ENCODE measurements at regions not wholly inside any gene's neighbourhood (a gene's known extent, or its start where the extent isn't known, plus 50 kb on each side); places are given as distances from the start of the nearest gene placed in this dataset.

DNA sequence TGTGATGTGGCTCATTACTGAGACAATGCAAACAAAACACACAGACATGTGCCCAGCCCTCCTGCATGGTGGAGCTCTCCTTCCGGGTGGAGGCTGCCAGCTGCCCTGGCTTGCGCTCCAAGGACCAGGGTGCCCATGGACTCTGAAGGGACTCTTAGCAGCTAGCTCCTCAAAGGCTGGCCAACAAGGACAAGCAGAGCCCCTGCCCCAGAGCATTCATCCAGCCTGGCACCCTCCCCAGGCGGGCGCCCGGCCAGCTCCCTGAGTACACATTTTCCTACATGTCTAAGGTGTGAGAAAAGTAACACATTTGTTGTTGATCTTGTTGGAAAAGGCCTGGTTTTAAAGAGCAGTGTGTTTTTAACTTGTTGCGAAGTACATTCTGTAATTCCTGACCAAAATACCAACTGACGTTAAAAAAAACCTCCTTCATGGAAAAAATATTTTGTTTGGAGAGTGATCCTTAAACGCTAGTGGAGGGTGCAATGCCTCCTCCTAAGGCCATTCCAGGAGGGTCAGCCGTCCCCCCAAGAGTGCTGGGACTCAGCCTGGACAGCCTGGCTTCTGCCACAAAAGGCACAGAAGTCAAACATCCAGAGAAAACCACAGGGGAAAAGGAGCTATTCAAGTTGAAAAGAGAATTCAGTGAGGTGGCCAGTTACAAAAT is 86.9 kb downstream of the KLF15 start:
- Histone ChIP-seq H3K4me3 (no peak overlapping the region), H3K9me3 (no peaks in the 10 kb centered on the region), H3K27me3 (no peaks in the 10 kb centered on the region), H3K36me3 (no peaks in the 10 kb centered on the region)
- DNase-seq = peak; percentile 89

DNA sequence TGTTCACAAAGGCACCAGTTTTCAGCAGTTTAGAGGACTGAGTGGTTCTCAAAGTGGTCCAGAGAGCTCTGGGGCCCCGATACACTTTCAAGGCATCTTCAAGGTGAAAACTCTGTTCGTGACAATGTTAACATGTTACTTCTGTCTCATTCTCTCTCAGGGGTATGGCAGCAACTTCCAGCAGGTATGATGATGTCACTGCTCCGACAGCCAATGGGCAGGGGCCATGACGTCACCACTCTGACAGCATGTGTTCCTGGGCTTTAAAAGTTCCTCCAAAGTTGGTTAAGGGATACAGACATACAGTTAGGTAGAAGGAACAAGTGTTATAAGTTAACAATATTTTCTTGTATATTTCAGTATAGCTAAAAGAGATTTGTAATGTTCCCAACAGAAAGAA is 87.9 kb downstream of the KLF15 start:
- Histone ChIP-seq H3K36me3 (no peaks in the 10 kb centered on the region), H3K27me3 (no peaks in the 10 kb centered on the region), H3K4me3 (no peak overlapping the region), H3K9me3 (no peaks in the 10 kb centered on the region)
- DNase-seq = no peak

DNA sequence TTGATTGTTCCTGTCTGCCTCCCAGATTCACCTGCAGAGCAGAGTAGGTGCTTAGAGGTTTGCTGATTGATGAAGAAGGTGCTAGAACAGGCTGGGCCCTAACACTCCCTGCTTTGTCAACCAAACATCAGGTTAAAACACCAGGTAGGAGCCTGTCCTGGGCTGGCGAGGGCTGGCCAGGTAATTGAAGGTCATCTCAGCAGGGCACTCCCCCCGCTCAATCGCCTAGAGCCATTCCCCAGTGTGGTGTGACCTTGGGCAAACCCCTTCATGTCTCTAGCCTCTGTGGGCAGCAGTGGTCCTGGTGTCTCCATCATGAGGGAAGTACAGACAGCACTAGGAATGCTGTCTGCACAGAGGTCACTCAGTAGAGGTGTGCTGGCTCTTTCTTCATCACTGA is 88.3 kb downstream of the KLF15 start:
- Histone ChIP-seq H3K27me3 (no peaks in the 10 kb centered on the region), H3K9me3 (no peaks in the 10 kb centered on the region), H3K4me3 (no peak overlapping the region), H3K36me3 (no peaks in the 10 kb centered on the region)
- no peak for DNase-seq

DNA sequence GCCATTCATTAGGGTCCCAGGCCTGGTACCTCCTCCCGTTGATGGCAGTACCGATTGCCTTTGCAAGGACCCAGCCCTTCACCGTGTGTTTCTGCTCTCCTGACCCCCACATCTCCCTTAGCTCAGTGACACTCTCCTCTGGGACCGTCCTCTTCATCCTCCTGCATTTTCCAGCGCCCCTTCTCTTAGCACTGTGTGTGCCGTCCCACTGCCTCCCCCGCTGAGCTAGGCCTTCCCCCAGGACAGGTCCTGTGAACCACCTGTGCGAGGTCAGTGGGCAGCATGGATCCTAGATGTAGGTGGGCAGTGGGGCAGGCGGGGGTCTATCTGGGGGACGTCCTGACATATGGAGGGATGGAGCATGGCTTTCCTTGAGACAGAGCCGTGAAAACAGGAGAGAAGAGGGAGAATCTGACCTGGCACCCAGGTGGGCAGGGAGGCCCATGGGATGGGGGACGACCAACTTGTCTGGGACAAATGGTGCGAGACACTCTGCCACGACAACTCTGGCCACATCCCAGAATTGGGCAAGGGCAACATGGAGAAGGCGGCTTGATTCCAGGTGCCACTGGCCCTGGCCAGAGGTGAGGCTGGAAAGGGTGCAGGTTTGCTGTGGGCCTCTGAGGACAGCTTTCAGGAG is 87.7 kb upstream of the ALDH1L1 start:
- Histone ChIP-seq H3K9me3 (no peaks in the 10 kb centered on the region), H3K4me3 (no peak overlapping the region), H3K36me3 (no peaks in the 10 kb centered on the region), H3K27me3 (no peaks in the 10 kb centered on the region)
- no peak for DNase-seq

DNA sequence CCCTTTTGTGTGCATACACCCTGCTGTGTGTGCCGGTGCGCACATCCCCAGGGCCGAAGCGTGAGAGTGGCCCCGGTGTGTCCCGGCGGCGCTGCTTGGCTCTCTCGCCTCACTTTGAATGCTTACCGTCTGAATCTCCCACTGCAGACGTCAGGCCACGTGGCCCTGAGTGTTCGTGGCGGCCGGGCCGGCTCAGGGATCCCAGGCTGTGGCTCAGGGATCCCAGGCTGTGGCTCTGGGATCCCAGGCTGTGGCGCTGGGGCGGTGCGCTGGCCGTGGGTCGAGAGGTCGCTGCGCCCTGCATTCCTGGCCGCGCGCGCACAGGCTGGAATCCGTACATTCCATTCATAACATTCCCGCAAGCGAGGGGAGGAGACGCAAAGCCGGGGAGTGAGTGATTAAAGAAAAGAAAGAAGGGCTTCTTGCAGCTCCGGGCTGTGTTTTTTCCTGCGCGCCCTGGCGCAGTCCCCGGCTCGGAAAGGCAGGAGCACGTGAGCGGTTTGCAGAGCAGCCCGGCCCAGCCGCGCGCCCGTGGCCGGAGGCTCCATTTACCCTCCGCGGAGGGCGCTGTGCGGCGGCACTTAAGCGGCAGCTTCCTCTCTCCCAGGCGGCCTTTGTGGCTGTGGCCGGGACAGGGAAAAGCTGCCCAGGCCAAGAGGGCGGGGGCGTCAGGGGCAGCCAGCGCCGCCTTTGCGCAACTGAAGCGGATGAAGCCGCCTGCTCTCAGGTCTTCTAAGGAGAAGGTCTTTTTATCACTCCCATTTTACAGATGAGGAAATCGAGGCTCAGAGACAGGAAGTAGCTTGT is 87.0 kb upstream of the ALDH1L1 start:
- H3K9me3 ChIP-seq = no peaks in the 10 kb centered on the region
- H3K27me3 ChIP-seq = no peaks in the 10 kb centered on the region
- peak; percentile 85 for DNase-seq
- H3K4me3 ChIP-seq = peak overlapping the region; percentile 20
- H3K36me3 ChIP-seq = no peaks in the 10 kb centered on the region

DNA sequence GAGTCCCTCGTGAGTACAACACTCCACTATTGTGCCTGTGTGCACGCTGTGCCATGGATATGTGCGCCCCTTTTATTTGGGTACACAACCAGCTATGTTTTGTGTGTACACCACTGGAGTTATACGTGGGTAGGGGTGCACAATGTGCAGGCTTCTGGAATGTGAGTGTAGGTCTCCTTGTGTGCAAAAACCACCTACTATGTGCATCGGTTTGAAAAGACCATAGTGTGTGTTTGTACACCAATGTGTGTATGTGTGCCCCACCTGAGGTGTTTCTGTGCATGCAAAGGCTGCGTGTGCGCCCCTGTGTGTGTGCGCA is 86.4 kb upstream of the ALDH1L1 start:
- H3K27me3 ChIP-seq = no peaks in the 10 kb centered on the region
- no peak for DNase-seq
- no peak overlapping the region for H3K4me3 ChIP-seq
- no peaks in the 10 kb centered on the region for H3K9me3 ChIP-seq
- H3K36me3 ChIP-seq = no peaks in the 10 kb centered on the region

DNA sequence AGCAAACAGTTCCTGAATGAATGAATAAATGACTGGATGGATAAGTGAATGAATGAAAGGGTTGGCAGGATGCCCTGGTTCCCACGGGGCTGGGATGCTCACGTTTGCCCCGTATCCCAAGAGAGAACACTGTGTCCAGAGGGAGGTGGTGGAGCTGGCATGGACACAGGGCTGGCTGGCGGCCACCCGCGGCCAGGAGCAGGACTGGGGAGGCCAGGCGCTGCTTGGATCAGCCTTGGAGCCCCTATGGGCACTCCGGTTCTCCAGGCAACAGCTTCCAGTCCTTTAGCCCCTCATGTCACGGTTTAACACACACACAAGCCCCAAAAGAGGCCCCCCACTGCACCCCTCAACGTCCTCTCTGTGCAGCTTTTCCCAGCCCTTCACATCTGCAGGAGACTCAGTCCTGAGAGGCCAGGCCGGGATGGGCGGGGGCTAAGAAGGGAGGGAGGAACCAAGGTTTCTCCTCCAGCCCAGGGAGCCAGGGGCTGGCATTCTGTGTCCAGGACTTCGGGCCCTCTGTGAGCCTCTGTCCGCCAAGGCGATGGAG is 86.0 kb upstream of the ALDH1L1 start:
- no peaks in the 10 kb centered on the region for H3K36me3 ChIP-seq
- H3K4me3 ChIP-seq = no peak overlapping the region
- no peaks in the 10 kb centered on the region for H3K27me3 ChIP-seq
- DNase-seq = no peak
- H3K9me3 ChIP-seq = no peaks in the 10 kb centered on the region

DNA sequence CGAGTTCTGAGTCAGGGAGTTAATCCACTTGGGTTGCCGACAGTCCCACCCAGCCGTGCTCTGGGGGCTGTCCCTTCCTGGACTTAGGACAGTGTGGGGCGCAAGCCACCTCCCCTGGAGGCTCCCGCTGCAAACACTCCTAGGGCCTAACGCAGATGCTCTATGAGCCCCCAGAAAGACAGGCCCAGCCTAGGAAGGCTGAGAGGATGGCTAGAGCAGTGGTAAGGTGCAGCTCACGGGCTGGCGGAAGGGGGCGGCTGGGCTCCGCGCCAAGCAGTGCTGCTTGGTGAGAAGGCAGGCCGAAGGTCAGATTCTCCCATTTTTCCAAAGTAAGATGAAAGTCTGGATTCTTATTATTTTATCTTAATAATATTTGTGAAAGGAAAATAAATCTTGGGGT is 84.6 kb upstream of the ALDH1L1 start:
- Histone ChIP-seq H3K27me3 (no peaks in the 10 kb centered on the region), H3K4me3 (no peak overlapping the region), H3K36me3 (no peaks in the 10 kb centered on the region), H3K9me3 (no peaks in the 10 kb centered on the region)
- DNase-seq = no peak

DNA sequence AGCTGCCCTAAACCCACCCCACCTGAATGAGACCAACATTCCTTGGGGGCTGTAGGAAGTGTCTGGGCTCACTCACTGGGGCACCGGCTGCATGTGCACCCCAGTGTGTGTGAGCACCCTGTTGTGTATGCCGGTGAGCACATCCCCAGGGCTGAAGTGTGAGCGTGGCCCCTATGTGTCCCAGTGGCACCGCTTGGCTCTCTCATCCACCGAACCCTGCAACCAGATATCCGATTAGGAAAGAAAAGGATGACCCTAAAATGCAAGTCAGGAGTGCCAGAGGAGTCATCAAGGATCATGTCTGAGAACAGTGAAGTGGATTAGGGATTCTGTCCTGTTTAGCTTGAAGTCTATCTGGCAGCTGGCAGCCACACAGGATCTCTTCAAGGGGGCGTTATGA is 84.0 kb upstream of the ALDH1L1 start:
- no peaks in the 10 kb centered on the region for H3K9me3 ChIP-seq
- DNase-seq = no peak
- no peak overlapping the region for H3K4me3 ChIP-seq
- H3K36me3 ChIP-seq = no peaks in the 10 kb centered on the region
- H3K27me3 ChIP-seq = no peaks in the 10 kb centered on the region

DNA sequence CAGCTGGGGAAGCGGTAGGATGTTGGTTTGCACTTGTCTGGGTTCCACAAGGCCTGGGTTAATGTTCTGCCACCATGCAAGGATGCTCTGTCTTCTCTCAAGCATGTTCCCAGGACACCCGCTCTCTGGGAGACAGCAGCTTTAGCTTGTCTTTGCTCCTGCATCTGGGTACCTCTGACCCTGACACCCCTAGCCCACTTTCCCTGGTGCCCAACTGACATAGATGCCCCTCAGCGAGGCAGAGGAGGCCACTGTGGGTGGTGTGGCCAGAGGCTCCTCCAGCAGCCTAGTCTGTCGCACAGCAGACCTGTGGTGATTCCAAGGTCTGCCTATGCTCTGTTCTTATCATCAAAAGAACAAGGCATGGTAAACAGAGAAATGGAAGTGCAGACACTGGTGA is 83.6 kb upstream of the ALDH1L1 start:
- Histone ChIP-seq H3K36me3 (no peaks in the 10 kb centered on the region), H3K9me3 (no peaks in the 10 kb centered on the region), H3K4me3 (no peak overlapping the region), H3K27me3 (no peaks in the 10 kb centered on the region)
- DNase-seq = no peak

DNA sequence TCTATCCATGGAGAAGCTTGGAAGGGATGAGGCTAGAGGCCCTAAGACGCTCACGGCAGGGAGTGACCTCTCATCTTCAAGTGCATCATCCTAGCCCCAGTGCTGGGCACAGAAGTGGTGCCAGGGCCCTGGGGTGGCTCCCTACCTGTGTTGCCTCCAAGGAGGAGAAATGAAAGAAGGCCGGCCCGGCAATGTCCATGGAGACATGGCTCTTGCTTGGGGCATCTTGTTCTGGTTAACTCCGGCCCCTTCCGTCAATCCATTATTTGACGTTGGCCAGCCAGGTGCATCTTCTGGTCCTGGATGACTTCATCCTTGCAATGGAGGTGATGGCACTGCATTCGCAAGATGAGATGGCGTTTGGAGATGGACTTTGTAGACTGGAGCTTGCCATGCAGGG is 83.2 kb upstream of the ALDH1L1 start:
- Histone ChIP-seq H3K27me3 (no peaks in the 10 kb centered on the region), H3K4me3 (no peak overlapping the region), H3K36me3 (no peaks in the 10 kb centered on the region), H3K9me3 (no peaks in the 10 kb centered on the region)
- DNase-seq = no peak

DNA sequence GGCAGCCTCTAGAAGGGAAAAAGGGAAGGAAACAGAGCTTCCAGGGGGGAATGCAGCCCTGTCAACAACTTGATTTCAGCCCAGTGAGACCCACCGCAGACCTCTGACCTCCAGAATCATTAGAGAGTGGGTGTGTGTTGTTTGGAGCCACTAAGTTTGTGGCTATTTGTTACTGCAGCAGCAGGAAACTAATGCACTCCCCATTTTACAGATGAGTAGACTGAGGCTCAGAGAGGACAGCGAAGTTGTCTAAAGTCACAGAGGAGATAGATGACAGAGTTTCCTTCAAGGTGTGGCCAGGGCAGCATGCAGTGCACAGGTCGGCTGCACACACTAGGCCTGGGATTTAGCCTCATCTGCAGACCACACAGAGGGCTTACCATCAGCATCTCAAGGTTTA is 81.8 kb upstream of the ALDH1L1 start:
- no peak for DNase-seq
- H3K4me3 ChIP-seq = no peak overlapping the region
- no peaks in the 10 kb centered on the region for H3K36me3 ChIP-seq

DNA sequence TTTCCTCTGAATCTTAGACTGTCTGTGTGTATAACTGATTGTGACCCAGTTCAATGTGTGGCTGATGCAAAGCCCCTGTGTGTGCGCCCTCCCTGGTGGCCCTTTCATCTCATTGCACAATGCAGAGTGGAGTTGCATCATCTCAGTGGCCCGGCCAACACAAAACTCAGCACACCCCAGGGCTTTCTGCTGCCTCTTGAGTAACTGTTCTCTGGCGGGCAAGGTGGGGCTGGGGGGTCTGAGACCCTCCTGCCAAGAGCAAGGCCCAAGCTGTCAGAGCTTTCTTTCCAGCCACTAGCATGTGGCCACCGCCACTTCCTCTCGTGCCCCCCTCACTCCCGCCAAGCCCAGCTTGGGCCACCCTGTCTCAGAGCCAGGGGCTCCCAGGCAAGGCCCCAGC is 80.7 kb upstream of the ALDH1L1 start:
- Histone ChIP-seq H3K27me3 (no peaks in the 10 kb centered on the region), H3K36me3 (no peaks in the 10 kb centered on the region), H3K9me3 (no peaks in the 10 kb centered on the region), H3K4me3 (no peak overlapping the region)
- peak; percentile 47 for DNase-seq

More for the DNA sequence above, 81.8 kb upstream of the ALDH1L1 start:
- Histone ChIP-seq H3K9me3 (no peaks in the 10 kb centered on the region), H3K27me3 (no peaks in the 10 kb centered on the region)

DNA sequence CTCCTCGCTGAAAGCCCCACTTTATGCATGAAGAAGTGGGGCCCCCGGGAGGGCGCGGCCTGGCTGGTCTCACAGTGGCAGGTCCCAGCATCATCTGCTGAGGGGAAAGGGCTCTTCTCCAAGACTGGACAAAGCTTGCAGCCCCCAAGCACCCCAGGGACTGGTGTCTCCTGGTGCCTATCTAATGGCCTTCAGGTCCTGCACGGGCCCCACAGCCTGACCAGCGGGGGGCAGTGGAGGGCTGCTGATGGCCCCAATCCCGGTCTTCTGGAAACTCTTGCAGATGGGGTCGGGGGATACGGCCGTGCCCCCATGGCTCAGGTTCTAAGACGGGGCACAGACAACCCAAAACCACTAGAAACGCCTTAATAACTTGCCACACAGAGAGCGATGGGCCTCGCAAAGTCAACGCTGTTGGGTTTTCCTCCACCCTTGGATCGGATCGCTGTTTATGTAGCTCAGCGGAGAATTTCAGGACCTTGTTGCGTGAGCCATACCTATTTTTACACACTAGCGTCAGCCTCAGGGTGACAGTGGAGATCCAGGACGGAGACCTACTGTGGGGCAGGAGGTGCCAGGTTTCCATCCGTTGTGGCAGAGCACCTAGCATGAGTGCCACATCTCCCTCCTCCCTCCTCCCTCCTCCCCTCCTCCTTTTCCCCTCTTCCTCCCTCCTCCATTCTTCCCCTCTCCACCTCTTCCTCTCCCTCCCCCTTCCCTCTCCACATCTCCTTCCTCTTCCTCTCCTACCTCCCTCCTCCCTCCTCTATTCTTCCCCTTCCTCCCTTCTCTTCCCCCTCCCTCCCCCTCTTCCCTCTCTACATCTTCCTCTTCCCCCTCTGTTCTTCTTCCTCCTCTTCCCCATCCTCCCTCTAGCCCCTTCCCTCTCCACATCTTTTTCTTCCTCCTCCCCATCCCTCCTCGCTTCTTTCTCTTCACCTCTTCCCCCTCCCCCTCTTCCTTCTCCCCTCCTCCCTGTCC is 79.3 kb upstream of the ALDH1L1 start:
- no peaks in the 10 kb centered on the region for H3K36me3 ChIP-seq
- no peak overlapping the region for H3K4me3 ChIP-seq
- H3K27me3 ChIP-seq = no peaks in the 10 kb centered on the region
- H3K9me3 ChIP-seq = no peaks in the 10 kb centered on the region
- no peak for DNase-seq

DNA sequence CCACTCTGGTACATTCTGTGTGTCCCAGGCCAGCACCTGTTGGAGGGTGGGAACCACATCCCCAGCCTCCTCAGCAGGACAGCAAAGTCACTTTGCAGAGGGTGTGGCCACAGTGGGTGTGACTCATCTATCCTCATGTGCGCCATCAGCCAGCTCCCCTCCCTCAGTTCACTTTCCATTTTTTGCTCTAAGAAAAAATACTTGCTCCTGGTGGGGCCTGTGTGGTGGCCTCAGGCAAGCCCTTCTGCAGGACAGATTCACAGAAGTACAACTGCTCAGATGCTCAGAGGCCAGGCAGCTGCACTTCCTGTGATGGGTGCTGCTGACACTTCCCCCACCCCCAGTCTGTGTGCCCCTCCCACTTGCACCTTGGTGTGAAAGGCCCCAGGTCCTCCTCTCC is 78.3 kb upstream of the ALDH1L1 start:
- H3K4me3 ChIP-seq = no peak overlapping the region
- no peaks in the 10 kb centered on the region for H3K27me3 ChIP-seq
- DNase-seq = no peak
- H3K36me3 ChIP-seq = no peaks in the 10 kb centered on the region
- H3K9me3 ChIP-seq = no peaks in the 10 kb centered on the region

DNA sequence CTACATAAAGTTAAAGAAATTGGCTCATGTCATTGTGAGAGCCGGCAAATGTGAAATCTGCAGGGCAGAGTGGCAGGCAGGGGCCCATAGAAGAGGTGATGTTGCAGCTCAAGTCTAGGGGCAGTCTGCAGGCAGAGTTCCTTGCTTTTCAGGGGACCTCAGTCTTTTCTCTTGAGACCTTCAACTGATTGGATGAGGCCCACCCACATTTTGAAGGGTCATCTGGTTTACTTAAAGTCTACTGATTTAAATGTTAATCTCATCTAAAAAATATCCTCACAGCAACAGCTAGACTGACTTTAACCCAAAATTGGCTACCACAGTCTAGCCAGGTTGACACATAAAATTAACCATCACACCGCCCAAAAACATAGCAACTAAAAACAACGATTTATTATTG is 77.6 kb upstream of the ALDH1L1 start:
- Histone ChIP-seq H3K4me3 (no peak overlapping the region), H3K9me3 (0 out of 2 replicates have a peak, but pooled peaks cover 4% of the 10 kb centered on the region), H3K27me3 (no peaks in the 10 kb centered on the region; the same call in 1 of the 2 replicates), H3K36me3 (no peaks in the 10 kb centered on the region)
- DNase-seq = no peak

All from MG63 (cell line).